ENCODE measurements at regions not wholly inside any gene's neighbourhood (a gene's known extent, or its start where the extent isn't known, plus 50 kb on each side); places are given as distances from the start of the nearest gene placed in this dataset.

DNA sequence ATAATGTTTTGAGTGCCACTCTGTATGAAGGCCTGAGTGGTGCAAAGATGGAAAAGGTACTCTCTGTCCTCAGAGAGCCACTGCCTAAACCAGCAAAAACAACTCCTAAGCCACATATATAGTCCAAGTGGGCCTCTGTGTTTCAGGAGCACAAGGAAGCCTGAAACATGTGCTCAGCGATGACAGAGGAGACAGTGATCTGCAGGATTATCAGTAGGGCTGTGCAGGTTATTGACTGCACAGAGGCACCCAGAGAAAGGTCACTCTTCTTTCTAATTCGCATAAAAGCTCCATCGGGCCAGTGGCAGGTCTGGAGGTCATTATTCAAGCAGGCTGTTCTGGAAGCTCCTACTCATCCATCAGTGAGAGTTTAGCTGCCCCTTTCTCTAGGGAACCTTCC, 361.9 kb downstream of the BCL11B start:
- H3K4me1 ChIP-seq (ENCODE audit: insufficient read depth, insufficient read length): peaks cover 9% of the 10 kb centered on the region
- no peaks in the 10 kb centered on the region for H3K36me3 ChIP-seq (ENCODE audit: insufficient read depth, insufficient read length, low read length)
- no peak for DNase-seq (ENCODE audit: low read depth, low spot score)
- TF ChIP-seq ZNF274 (IDR thresholded peaks at IDR 0.05; ENCODE audit: low read depth, low read length) (no peak), YY1 (IDR thresholded peaks at IDR 0.05; ENCODE audit: insufficient read depth, insufficient read length) (no peak), SUZ12 (IDR thresholded peaks at IDR 0.05; ENCODE audit: extremely low read depth, insufficient read depth, insufficient read length) (no peak)
- no peaks in the 10 kb centered on the region for H3K27me3 ChIP-seq (ENCODE audit: insufficient read depth, insufficient read length)
- no peaks in the 10 kb centered on the region for H3K9me3 ChIP-seq (ENCODE audit: insufficient read depth, low read length)
- H3K4me3 ChIP-seq (ENCODE audit: insufficient read length, low read depth): no peak overlapping the region
- no peak overlapping the region for H3K9ac ChIP-seq (ENCODE audit: insufficient read length, low read depth)

DNA sequence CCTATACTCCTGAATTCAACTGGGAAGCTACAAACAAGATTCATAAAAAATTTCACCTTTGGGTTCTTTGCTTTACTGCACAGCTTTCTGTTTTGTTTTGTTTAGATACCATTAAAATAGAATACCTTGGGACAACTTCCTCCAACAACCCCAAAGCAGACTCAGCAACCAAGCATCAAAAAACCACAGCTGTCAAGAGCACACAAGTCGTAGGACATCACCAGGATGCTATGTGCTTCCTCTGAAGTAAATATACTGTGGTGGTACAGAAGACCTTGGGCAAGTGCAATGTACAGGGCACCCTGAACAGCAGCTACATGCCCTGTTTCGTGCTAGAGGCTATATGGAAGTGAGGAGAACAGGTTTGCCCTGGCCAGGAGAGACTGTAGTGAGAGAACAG, 359.3 kb downstream of the BCL11B start:
- H3K27me3 ChIP-seq (ENCODE audit: insufficient read depth, insufficient read length): no peaks in the 10 kb centered on the region
- DNase-seq (ENCODE audit: low read depth, low spot score): no peak
- H3K4me1 ChIP-seq (ENCODE audit: insufficient read depth, insufficient read length): peaks cover 4% of the 10 kb centered on the region
- H3K4me3 ChIP-seq (ENCODE audit: insufficient read length, low read depth): no peak overlapping the region
- no peaks in the 10 kb centered on the region for H3K9me3 ChIP-seq (ENCODE audit: insufficient read depth, low read length)
- no peak overlapping the region for H3K9ac ChIP-seq (ENCODE audit: insufficient read length, low read depth)
- no peak for TF ChIP-seq SUZ12 (IDR thresholded peaks at IDR 0.05; ENCODE audit: extremely low read depth, insufficient read depth, insufficient read length)
- no peak for TF ChIP-seq ZNF274 (IDR thresholded peaks at IDR 0.05; ENCODE audit: low read depth, low read length)
- no peak for TF ChIP-seq YY1 (IDR thresholded peaks at IDR 0.05; ENCODE audit: insufficient read depth, insufficient read length)
- no peaks in the 10 kb centered on the region for H3K36me3 ChIP-seq (ENCODE audit: insufficient read depth, insufficient read length, low read length)

DNA sequence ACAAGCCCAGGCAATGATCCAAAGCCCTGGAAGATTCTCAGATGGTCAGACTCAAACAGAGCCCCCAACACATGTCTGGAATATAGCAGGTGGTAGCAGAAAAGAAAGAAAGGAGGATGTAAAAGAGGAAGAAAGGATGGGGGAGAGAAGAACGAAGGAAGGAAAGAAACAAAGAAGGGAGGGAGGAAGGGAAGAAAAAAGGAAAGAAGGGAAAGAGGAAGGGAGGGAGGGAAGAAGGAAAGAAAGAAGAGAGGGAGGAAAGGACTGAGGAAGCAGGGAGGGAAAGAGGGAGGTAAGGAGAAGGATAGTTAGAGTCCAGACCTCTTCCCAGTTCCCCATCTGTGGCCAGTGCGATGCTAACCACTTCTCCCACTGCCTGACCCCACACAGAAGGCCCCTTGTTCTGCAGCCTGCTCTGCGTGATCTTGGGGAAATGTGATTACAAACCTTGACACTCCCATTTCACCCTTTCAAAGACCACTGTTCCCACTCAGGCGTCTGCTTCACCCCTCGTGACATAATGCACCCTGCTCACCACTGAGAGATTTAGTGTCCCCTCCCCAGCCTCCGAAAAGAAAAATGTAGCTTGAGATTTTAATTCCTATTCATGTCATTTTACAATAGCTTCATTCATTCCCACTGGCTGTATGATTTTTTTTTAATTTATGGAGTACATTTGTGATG, 357.9 kb downstream of the BCL11B start:
- Histone ChIP-seq H3K9me3 (ENCODE audit: insufficient read depth, low read length) (no peaks in the 10 kb centered on the region), H3K27me3 (ENCODE audit: insufficient read depth, insufficient read length) (no peaks in the 10 kb centered on the region), H3K4me1 (ENCODE audit: insufficient read depth, insufficient read length) (no peaks in the 10 kb centered on the region), H3K9ac (ENCODE audit: insufficient read length, low read depth) (no peak overlapping the region), H3K4me3 (ENCODE audit: insufficient read length, low read depth) (no peak overlapping the region), H3K36me3 (ENCODE audit: insufficient read depth, insufficient read length, low read length) (no peaks in the 10 kb centered on the region)
- TF ChIP-seq ZNF274 (IDR thresholded peaks at IDR 0.05; ENCODE audit: low read depth, low read length) (no peak), SUZ12 (IDR thresholded peaks at IDR 0.05; ENCODE audit: extremely low read depth, insufficient read depth, insufficient read length) (no peak), YY1 (IDR thresholded peaks at IDR 0.05; ENCODE audit: insufficient read depth, insufficient read length) (no peak)
- no peak for DNase-seq (ENCODE audit: low read depth, low spot score)

DNA sequence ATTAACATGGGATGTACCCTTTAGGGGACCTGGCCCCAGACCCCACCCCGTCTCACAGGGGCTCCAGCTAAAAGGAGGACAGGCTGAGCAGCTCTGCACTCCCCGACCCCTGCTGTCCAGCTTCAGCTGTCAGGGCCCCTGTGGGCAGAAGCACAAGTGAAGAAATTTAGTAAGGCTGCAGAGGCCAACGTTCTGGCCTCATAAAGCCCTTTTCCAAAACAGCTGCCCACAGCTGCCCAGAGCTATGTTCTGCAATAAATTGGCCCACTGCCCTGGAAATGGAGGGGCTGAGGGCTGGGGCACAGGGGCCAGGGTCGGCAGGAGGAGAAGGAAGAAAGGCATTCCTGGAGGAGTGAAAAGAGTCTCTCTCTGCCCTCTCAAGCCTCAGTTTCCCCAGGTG, 357.1 kb downstream of the BCL11B start:
- no peaks in the 10 kb centered on the region for H3K4me1 ChIP-seq (ENCODE audit: insufficient read depth, insufficient read length)
- H3K4me3 ChIP-seq (ENCODE audit: insufficient read length, low read depth): no peak overlapping the region
- TF ChIP-seq SUZ12 (IDR thresholded peaks at IDR 0.05; ENCODE audit: extremely low read depth, insufficient read depth, insufficient read length) (no peak), ZNF274 (IDR thresholded peaks at IDR 0.05; ENCODE audit: low read depth, low read length) (no peak), YY1 (IDR thresholded peaks at IDR 0.05; ENCODE audit: insufficient read depth, insufficient read length) (no peak)
- H3K9ac ChIP-seq (ENCODE audit: insufficient read length, low read depth): no peak overlapping the region
- no peaks in the 10 kb centered on the region for H3K36me3 ChIP-seq (ENCODE audit: insufficient read depth, insufficient read length, low read length)
- DNase-seq (ENCODE audit: low read depth, low spot score): no peak
- no peaks in the 10 kb centered on the region for H3K9me3 ChIP-seq (ENCODE audit: insufficient read depth, low read length)
- H3K27me3 ChIP-seq (ENCODE audit: insufficient read depth, insufficient read length): no peaks in the 10 kb centered on the region

DNA sequence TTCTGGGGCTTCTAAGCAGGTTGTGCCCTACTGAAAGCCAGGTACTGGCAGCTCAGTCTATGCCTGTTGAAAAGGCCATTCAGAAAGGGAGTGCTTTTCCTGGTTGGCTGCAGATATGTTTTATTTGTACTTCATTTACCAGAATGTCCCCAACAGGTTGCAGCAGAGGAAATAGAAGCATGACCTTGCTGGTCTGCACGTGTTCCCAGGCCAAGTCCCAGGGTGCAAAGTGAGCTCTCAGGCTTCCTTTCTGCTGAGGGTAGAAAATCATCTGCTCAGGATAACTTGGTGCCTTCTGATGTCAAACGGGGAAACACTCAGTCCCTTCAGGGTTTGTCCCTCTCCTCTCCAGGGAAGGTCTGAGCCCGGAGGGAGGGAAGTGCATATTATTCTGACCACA, 356.4 kb downstream of the BCL11B start:
- Histone ChIP-seq H3K4me3 (ENCODE audit: insufficient read length, low read depth) (no peak overlapping the region), H3K27me3 (ENCODE audit: insufficient read depth, insufficient read length) (no peaks in the 10 kb centered on the region), H3K9me3 (ENCODE audit: insufficient read depth, low read length) (no peaks in the 10 kb centered on the region), H3K36me3 (ENCODE audit: insufficient read depth, insufficient read length, low read length) (no peaks in the 10 kb centered on the region), H3K9ac (ENCODE audit: insufficient read length, low read depth) (no peak overlapping the region), H3K4me1 (ENCODE audit: insufficient read depth, insufficient read length) (no peaks in the 10 kb centered on the region)
- DNase-seq (ENCODE audit: low read depth, low spot score): no peak
- TF ChIP-seq ZNF274 (IDR thresholded peaks at IDR 0.05; ENCODE audit: low read depth, low read length) (no peak), SUZ12 (IDR thresholded peaks at IDR 0.05; ENCODE audit: extremely low read depth, insufficient read depth, insufficient read length) (no peak), YY1 (IDR thresholded peaks at IDR 0.05; ENCODE audit: insufficient read depth, insufficient read length) (no peak)

DNA sequence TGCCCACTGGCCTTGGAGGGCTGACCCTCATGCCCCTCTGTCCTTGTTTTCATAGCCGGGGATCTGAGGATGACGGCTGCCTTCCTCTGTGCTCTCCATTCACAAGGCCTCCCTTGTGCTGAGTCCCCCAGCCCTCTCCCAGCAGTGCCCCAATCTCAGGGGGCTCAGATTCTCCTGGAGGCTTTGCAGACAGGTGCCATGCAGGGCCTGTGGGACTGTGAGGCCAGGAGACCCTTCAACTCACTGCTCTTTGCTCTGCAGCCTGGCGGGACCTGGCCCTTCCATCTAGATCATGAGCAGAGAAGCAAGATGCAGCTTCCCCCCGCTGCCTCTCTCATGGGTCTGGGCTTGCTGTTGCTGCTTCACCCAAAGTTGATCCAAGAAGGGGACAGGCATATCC, 356.0 kb downstream of the BCL11B start:
- H3K9ac ChIP-seq (ENCODE audit: insufficient read length, low read depth): no peak overlapping the region
- no peaks in the 10 kb centered on the region for H3K36me3 ChIP-seq (ENCODE audit: insufficient read depth, insufficient read length, low read length)
- TF ChIP-seq SUZ12 (IDR thresholded peaks at IDR 0.05; ENCODE audit: extremely low read depth, insufficient read depth, insufficient read length): no peak
- no peak for TF ChIP-seq YY1 (IDR thresholded peaks at IDR 0.05; ENCODE audit: insufficient read depth, insufficient read length)
- no peak for TF ChIP-seq ZNF274 (IDR thresholded peaks at IDR 0.05; ENCODE audit: low read depth, low read length)
- no peak for DNase-seq (ENCODE audit: low read depth, low spot score)
- H3K4me3 ChIP-seq (ENCODE audit: insufficient read length, low read depth): no peak overlapping the region
- H3K27me3 ChIP-seq (ENCODE audit: insufficient read depth, insufficient read length): no peaks in the 10 kb centered on the region
- H3K9me3 ChIP-seq (ENCODE audit: insufficient read depth, low read length): no peaks in the 10 kb centered on the region
- H3K4me1 ChIP-seq (ENCODE audit: insufficient read depth, insufficient read length): no peaks in the 10 kb centered on the region

DNA sequence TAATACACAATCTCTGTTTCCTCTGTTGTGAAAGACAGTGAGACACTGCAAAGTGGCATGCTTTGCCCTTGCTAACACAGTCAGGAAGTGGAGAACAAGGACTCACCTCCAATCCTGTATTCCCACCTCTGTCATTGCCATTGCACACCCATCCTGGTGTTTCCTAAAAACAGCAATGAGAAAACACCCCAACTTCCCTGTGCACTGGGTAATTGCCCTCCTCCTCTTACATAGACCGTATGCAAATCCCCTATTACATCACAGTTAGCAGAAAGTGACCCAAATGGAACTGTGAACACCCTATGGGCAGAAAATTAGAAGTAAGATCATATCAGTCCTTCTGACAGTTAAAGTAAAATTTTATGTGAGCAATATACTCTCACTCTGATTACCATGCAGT, 355.5 kb downstream of the BCL11B start:
- Histone ChIP-seq H3K9me3 (ENCODE audit: insufficient read depth, low read length) (no peaks in the 10 kb centered on the region), H3K9ac (ENCODE audit: insufficient read length, low read depth) (no peak overlapping the region), H3K4me3 (ENCODE audit: insufficient read length, low read depth) (no peak overlapping the region), H3K36me3 (ENCODE audit: insufficient read depth, insufficient read length, low read length) (no peaks in the 10 kb centered on the region), H3K27me3 (ENCODE audit: insufficient read depth, insufficient read length) (no peaks in the 10 kb centered on the region), H3K4me1 (ENCODE audit: insufficient read depth, insufficient read length) (no peaks in the 10 kb centered on the region)
- DNase-seq (ENCODE audit: low read depth, low spot score): no peak
- no peak for TF ChIP-seq YY1 (IDR thresholded peaks at IDR 0.05; ENCODE audit: insufficient read depth, insufficient read length)
- TF ChIP-seq ZNF274 (IDR thresholded peaks at IDR 0.05; ENCODE audit: low read depth, low read length): no peak
- TF ChIP-seq SUZ12 (IDR thresholded peaks at IDR 0.05; ENCODE audit: extremely low read depth, insufficient read depth, insufficient read length): no peak
